ENCODE measurements at regions not wholly inside any gene's neighbourhood (a gene's known extent, or its start where the extent isn't known, plus 50 kb on each side); places are given as distances from the start of the nearest gene placed in this dataset.

GRCh38 chr4:167973513-167973912 is 118.8 kb upstream of the ANXA10 start:
- TF ChIP-seq CTCF (IDR thresholded peaks at IDR 0.05) (no peak), POLR2AphosphoS5 (IDR thresholded peaks at IDR 0.05) (no peak), EP300 (IDR thresholded peaks at IDR 0.05) (no peak)
